Esophagus squamous epithelium (tissue), 4 donors: ENCODE measurements at regions not wholly inside any gene's neighbourhood (a gene's known extent, or its start where the extent isn't known, plus 50 kb on each side); places are given as distances from the start of the nearest gene placed in this dataset.

ENCODE experiments used
- CTCF ChIP-seq, 6 experiments: fragments of 450-650 bp in 4 of 6; fragments of 200-600 bp in 2 of 6; sonication (generic) in 2 of 6; IDR thresholded peaks; one replicate each; pipeline ENCODE4 v1.5.1; 2016 to 2019; ENCODE audit warnings: antibody characterized with exemption in 6 of 6, mild to moderate bottlenecking in 4 of 6, moderate library complexity in 4 of 6
- POLR2A ChIP-seq, 4 donors: fragments of 450-650 bp; IDR thresholded peaks; one replicate each; pipeline ENCODE4 v1.6.1; 2017; ENCODE audit warnings: antibody characterized with exemption in 4 of 4, mild to moderate bottlenecking in 4 of 4, moderate library complexity in 3 of 4

GRCh38 chr15:92719021-92719420 is 63.4 kb upstream of the FAM174B start:
- TF ChIP-seq POLR2A (IDR thresholded peaks at IDR 0.05) (no peak), CTCF (IDR thresholded peaks at IDR 0.05) (no peak)
